ENCODE measurements at regions not wholly inside any gene's neighbourhood (a gene's known extent, or its start where the extent isn't known, plus 50 kb on each side); places are given as distances from the start of the nearest gene placed in this dataset.

DNA sequence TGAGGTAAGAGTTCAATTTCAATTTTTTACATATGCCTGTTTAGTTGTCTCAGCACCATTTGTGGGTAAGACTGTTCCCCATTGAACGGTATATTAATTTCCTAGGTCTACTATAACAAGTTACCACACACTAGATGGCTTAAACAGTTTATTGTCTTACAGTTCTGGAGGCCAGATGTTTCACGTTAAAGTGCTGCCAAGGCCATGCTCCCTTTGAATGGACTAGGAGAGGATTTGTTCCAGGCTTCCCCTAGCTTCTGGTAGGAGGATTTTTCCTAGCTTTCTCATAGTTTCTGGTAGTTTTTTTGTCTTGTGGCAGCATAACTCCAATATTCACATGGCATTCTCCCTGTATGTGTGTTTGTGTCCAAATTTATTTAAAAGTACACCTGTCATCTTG is 149.3 kb upstream of the CYSLTR1 start:
- Histone ChIP-seq H3K36me3 (ENCODE audit: control insufficient read depth, insufficient read depth, low read length) (no peaks in the 10 kb centered on the region), H3K79me1 (ENCODE audit: low read length) (no peaks in the 10 kb centered on the region), H3K18ac (ENCODE audit: low read length) (no peak overlapping the region), H3K27me3 (ENCODE audit: insufficient read depth, low read length, poor library complexity) (no peaks in the 10 kb centered on the region), H3K4me2 (ENCODE audit: low read length) (no peak overlapping the region), H2AK5ac (ENCODE audit: low read length) (no peak overlapping the region), H3K9ac (ENCODE audit: low read length) (no peak overlapping the region), H2BK120ac (ENCODE audit: low read depth, low read length) (no peak overlapping the region), H3K4me3 (ENCODE audit: low read length) (no peak overlapping the region), H3K27ac (ENCODE audit: low read depth, low read length) (no peak overlapping the region), H4K5ac (ENCODE audit: low read length) (no peak overlapping the region), H3K4ac (ENCODE audit: low read depth, low read length) (no peak overlapping the region), H3K4me1 (ENCODE audit: control insufficient read depth, low read depth, low read length) (no peaks in the 10 kb centered on the region), H3K23ac (ENCODE audit: low read length) (no peak overlapping the region), H4K8ac (ENCODE audit: low read depth, low read length) (no peak overlapping the region), H2BK5ac (ENCODE audit: low read length) (no peak overlapping the region), H3K79me2 (ENCODE audit: control insufficient read depth, insufficient read depth, low read length) (no peaks in the 10 kb centered on the region), H2BK15ac (replicated peaks; ENCODE audit: low read depth) (no peak overlapping the region), H3K56ac (ENCODE audit: low read length) (no peak overlapping the region)
- DNase-seq, result no peak
- WGBS (ENCODE audit: extremely low coverage, insufficient coverage, low lambda C conversion rate), result no CpG with 5 or more reads among the region's 2 CpGs

DNA sequence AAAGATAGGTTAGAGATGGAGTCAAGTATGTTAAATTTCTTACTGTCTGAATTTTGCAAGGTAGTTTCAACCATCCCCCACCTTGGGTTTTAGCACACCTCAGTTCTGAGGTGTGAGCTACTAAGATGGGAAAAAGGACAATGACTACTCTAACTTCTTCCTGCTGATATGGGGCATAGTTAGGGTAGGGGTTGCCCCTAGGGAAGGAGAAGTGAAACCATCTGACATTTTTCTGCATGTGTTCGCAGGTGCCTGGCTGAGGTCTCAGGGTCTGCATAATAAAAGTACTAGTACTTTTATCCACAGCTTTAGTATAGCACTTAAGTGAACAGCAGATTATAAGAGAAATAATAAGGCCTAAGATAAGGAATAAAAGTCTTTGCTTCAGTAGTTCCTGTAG is 129.5 kb upstream of the CYSLTR1 start:
- Histone ChIP-seq H2BK5ac (ENCODE audit: low read length) (no peak overlapping the region), H2AK5ac (ENCODE audit: low read length) (no peak overlapping the region), H4K8ac (ENCODE audit: low read depth, low read length) (no peak overlapping the region), H3K56ac (ENCODE audit: low read length) (no peak overlapping the region), H3K4ac (ENCODE audit: low read depth, low read length) (no peak overlapping the region), H3K4me2 (ENCODE audit: low read length) (no peak overlapping the region), H3K4me1 (ENCODE audit: control insufficient read depth, low read depth, low read length) (no peaks in the 10 kb centered on the region), H3K79me1 (ENCODE audit: low read length) (no peaks in the 10 kb centered on the region), H3K4me3 (ENCODE audit: low read length) (no peak overlapping the region), H3K18ac (ENCODE audit: low read length) (no peak overlapping the region), H3K27ac (ENCODE audit: low read depth, low read length) (no peak overlapping the region), H3K27me3 (ENCODE audit: insufficient read depth, low read length, poor library complexity) (no peaks in the 10 kb centered on the region), H3K23ac (ENCODE audit: low read length) (no peak overlapping the region), H2BK120ac (ENCODE audit: low read depth, low read length) (no peak overlapping the region), H3K36me3 (ENCODE audit: control insufficient read depth, insufficient read depth, low read length) (no peaks in the 10 kb centered on the region), H2BK15ac (replicated peaks; ENCODE audit: low read depth) (no peak overlapping the region), H3K9ac (ENCODE audit: low read length) (no peak overlapping the region), H4K5ac (ENCODE audit: low read length) (no peak overlapping the region), H3K79me2 (ENCODE audit: control insufficient read depth, insufficient read depth, low read length) (no peaks in the 10 kb centered on the region)
- DNase-seq, result no peak
- WGBS (ENCODE audit: extremely low coverage, insufficient coverage, low lambda C conversion rate), result no CpG with 5 or more reads among the region's 1 CpG

DNA sequence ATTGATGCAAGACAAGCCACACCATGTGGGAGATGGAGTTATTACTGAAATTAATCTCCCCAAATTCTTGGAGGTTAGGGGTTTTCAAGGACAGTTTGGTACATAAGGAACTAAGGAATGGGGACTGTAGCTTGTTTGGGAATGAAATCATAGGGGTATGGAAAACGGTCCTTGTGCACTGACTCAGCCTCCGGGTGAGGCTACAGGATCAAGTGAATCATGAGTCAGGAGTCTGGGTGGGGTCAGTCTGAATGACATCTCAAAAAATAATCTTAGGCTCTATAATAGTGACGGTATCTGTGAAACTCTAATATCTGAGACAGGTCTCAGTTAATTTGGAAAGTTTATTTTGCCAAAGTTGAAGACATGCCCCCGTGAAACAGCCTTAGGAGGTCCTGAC is 128.5 kb upstream of the CYSLTR1 start:
- H3K27ac ChIP-seq (ENCODE audit: low read depth, low read length), result no peak overlapping the region
- DNase-seq, result no peak
- H4K5ac ChIP-seq (ENCODE audit: low read length), result no peak overlapping the region
- no peak overlapping the region for H3K9ac ChIP-seq (ENCODE audit: low read length)
- H2BK5ac ChIP-seq (ENCODE audit: low read length), result no peak overlapping the region
- no peak overlapping the region for H3K4me2 ChIP-seq (ENCODE audit: low read length)
- no peaks in the 10 kb centered on the region for H3K27me3 ChIP-seq (ENCODE audit: insufficient read depth, low read length, poor library complexity)
- H3K18ac ChIP-seq (ENCODE audit: low read length), result no peak overlapping the region
- H3K36me3 ChIP-seq (ENCODE audit: control insufficient read depth, insufficient read depth, low read length), result no peaks in the 10 kb centered on the region
- H3K23ac ChIP-seq (ENCODE audit: low read length), result no peak overlapping the region
- no peak overlapping the region for H3K56ac ChIP-seq (ENCODE audit: low read length)
- WGBS (ENCODE audit: extremely low coverage, insufficient coverage, low lambda C conversion rate), result no CpG with 5 or more reads among the region's 4 CpGs
- no peaks in the 10 kb centered on the region for H3K4me1 ChIP-seq (ENCODE audit: control insufficient read depth, low read depth, low read length)
- H2BK15ac ChIP-seq (replicated peaks; ENCODE audit: low read depth), result no peak overlapping the region
- H2AK5ac ChIP-seq (ENCODE audit: low read length), result no peak overlapping the region
- no peak overlapping the region for H2BK120ac ChIP-seq (ENCODE audit: low read depth, low read length)
- H3K4me3 ChIP-seq (ENCODE audit: low read length), result no peak overlapping the region
- H3K4ac ChIP-seq (ENCODE audit: low read depth, low read length), result no peak overlapping the region
- no peaks in the 10 kb centered on the region for H3K79me1 ChIP-seq (ENCODE audit: low read length)
- H3K79me2 ChIP-seq (ENCODE audit: control insufficient read depth, insufficient read depth, low read length), result no peaks in the 10 kb centered on the region
- H4K8ac ChIP-seq (ENCODE audit: low read depth, low read length), result no peak overlapping the region

DNA sequence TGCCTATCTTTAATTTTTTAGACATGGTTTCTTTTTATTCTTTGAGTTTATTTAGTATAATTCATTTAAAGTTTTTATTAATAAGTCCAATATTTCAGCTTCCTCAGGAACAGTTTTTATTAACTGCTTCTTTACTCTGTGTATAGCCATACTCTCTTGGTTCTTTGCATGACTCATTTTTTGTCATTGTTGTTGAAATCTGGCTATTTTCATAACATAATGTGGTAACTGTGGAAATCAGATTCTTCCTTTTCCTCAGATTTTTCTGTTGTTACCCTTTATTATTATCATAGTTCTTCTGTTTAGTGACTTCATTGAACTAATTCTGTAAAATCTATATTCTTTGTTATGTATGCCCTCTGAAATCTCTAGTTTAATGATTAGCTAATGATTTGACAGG is 124.9 kb upstream of the CYSLTR1 start:
- no peak for DNase-seq
- no peaks in the 10 kb centered on the region for H3K4me1 ChIP-seq (ENCODE audit: control insufficient read depth, low read depth, low read length)

GRCh38 chrX:78437621-78438020 is 110.2 kb upstream of the CYSLTR1 start:
- no peak overlapping the region for H3K9ac ChIP-seq (ENCODE audit: low read length)
- H3K4me2 ChIP-seq (ENCODE audit: low read length), result no peak overlapping the region
- no peak overlapping the region for H4K8ac ChIP-seq (ENCODE audit: low read depth, low read length)
- H3K79me2 ChIP-seq (ENCODE audit: control insufficient read depth, insufficient read depth, low read length), result no peaks in the 10 kb centered on the region
- no peaks in the 10 kb centered on the region for H3K27me3 ChIP-seq (ENCODE audit: insufficient read depth, low read length, poor library complexity)
- H4K5ac ChIP-seq (ENCODE audit: low read length), result no peak overlapping the region
- no peak for DNase-seq
- H3K36me3 ChIP-seq (ENCODE audit: control insufficient read depth, insufficient read depth, low read length), result no peaks in the 10 kb centered on the region
- no peak overlapping the region for H3K4me3 ChIP-seq (ENCODE audit: low read length)
- no peak overlapping the region for H2AK5ac ChIP-seq (ENCODE audit: low read length)
- H3K4ac ChIP-seq (ENCODE audit: low read depth, low read length), result no peak overlapping the region
- no peak overlapping the region for H2BK5ac ChIP-seq (ENCODE audit: low read length)
- no peak overlapping the region for H3K27ac ChIP-seq (ENCODE audit: low read depth, low read length)
- no peak overlapping the region for H3K56ac ChIP-seq (ENCODE audit: low read length)
- no peak overlapping the region for H3K18ac ChIP-seq (ENCODE audit: low read length)
- WGBS (ENCODE audit: extremely low coverage, insufficient coverage, low lambda C conversion rate), result no CpG with 5 or more reads among the region's 2 CpGs
- no peak overlapping the region for H3K23ac ChIP-seq (ENCODE audit: low read length)
- no peak overlapping the region for H2BK15ac ChIP-seq (replicated peaks; ENCODE audit: low read depth)
- no peaks in the 10 kb centered on the region for H3K4me1 ChIP-seq (ENCODE audit: control insufficient read depth, low read depth, low read length)
- H3K79me1 ChIP-seq (ENCODE audit: low read length), result no peaks in the 10 kb centered on the region
- H2BK120ac ChIP-seq (ENCODE audit: low read depth, low read length), result no peak overlapping the region

More for the DNA sequence above, 124.9 kb upstream of the CYSLTR1 start:
- H2BK120ac ChIP-seq (ENCODE audit: low read depth, low read length), result no peak overlapping the region
- no peak overlapping the region for H2BK5ac ChIP-seq (ENCODE audit: low read length)
- no peak overlapping the region for H3K4me2 ChIP-seq (ENCODE audit: low read length)
- no peaks in the 10 kb centered on the region for H3K27me3 ChIP-seq (ENCODE audit: insufficient read depth, low read length, poor library complexity)
- H2BK15ac ChIP-seq (replicated peaks; ENCODE audit: low read depth), result no peak overlapping the region
- H3K56ac ChIP-seq (ENCODE audit: low read length), result no peak overlapping the region
- H3K9ac ChIP-seq (ENCODE audit: low read length), result no peak overlapping the region
- no peak overlapping the region for H4K8ac ChIP-seq (ENCODE audit: low read depth, low read length)
- H3K4ac ChIP-seq (ENCODE audit: low read depth, low read length), result no peak overlapping the region
- no peaks in the 10 kb centered on the region for H3K36me3 ChIP-seq (ENCODE audit: control insufficient read depth, insufficient read depth, low read length)
- H3K18ac ChIP-seq (ENCODE audit: low read length), result no peak overlapping the region
- H3K4me3 ChIP-seq (ENCODE audit: low read length), result no peak overlapping the region
- H3K27ac ChIP-seq (ENCODE audit: low read depth, low read length), result no peak overlapping the region
- no peak overlapping the region for H3K23ac ChIP-seq (ENCODE audit: low read length)
- no peak overlapping the region for H4K5ac ChIP-seq (ENCODE audit: low read length)
- H3K79me2 ChIP-seq (ENCODE audit: control insufficient read depth, insufficient read depth, low read length), result no peaks in the 10 kb centered on the region
- no peak overlapping the region for H2AK5ac ChIP-seq (ENCODE audit: low read length)
- no peaks in the 10 kb centered on the region for H3K79me1 ChIP-seq (ENCODE audit: low read length)

DNA sequence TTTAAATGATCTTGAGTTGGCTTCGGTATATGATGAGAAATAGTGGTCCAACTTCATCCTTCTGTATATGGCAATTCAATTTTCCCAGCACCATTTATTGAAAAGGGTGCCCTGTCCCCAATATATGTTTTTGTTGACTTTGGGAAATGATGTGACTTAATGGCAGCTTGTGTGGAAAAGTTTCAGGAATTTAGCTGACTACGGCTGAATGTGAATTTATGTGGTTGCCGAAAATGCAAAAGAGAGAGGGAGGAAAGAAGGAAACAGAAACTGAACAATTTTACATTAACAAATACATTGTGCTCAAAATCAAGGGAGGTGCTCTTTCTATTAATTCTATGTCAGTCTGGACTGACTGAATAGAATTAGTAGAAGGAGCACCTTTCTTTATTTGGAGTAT is 101.8 kb upstream of the CYSLTR1 start:
- Histone ChIP-seq H3K56ac (ENCODE audit: low read length) (no peak overlapping the region), H3K4ac (ENCODE audit: low read depth, low read length) (no peak overlapping the region), H3K36me3 (ENCODE audit: control insufficient read depth, insufficient read depth, low read length) (no peaks in the 10 kb centered on the region), H3K18ac (ENCODE audit: low read length) (no peak overlapping the region), H2BK15ac (replicated peaks; ENCODE audit: low read depth) (no peak overlapping the region), H2BK5ac (ENCODE audit: low read length) (no peak overlapping the region), H3K27me3 (ENCODE audit: insufficient read depth, low read length, poor library complexity) (no peaks in the 10 kb centered on the region), H3K23ac (ENCODE audit: low read length) (no peak overlapping the region), H3K27ac (ENCODE audit: low read depth, low read length) (no peak overlapping the region), H4K5ac (ENCODE audit: low read length) (no peak overlapping the region), H2BK120ac (ENCODE audit: low read depth, low read length) (no peak overlapping the region), H3K4me2 (ENCODE audit: low read length) (no peak overlapping the region), H3K4me1 (ENCODE audit: control insufficient read depth, low read depth, low read length) (no peaks in the 10 kb centered on the region), H3K9ac (ENCODE audit: low read length) (no peak overlapping the region), H4K8ac (ENCODE audit: low read depth, low read length) (no peak overlapping the region), H2AK5ac (ENCODE audit: low read length) (no peak overlapping the region), H3K79me2 (ENCODE audit: control insufficient read depth, insufficient read depth, low read length) (no peaks in the 10 kb centered on the region), H3K4me3 (ENCODE audit: low read length) (no peak overlapping the region), H3K79me1 (ENCODE audit: low read length) (no peaks in the 10 kb centered on the region)
- DNase-seq, result no peak
- no CpG with 5 or more reads among the region's 3 CpGs for WGBS (ENCODE audit: extremely low coverage, insufficient coverage, low lambda C conversion rate)

Measured in mesendoderm (in vitro differentiated cells).